Mucosa of descending colon (tissue), 3 donors: ENCODE measurements at regions not wholly inside any gene's neighbourhood (a gene's known extent, or its start where the extent isn't known, plus 50 kb on each side); places are given as distances from the start of the nearest gene placed in this dataset.

Source experiments
- ATAC-seq: fragments of 200-7000 bp; cut with Tn5 transposase; one replicate; pipeline ENCODE4 v1.9.1; 2020; ENCODE audit warnings: mild to moderate bottlenecking, moderate library complexity
- DNase-seq, 3 donors: peaks; one replicate each; pipeline ENCODE4 v3.0.0-alpha.2; 2020
- H3K36me3 ChIP-seq: fragments of 200-600 bp; one replicate; pipeline ENCODE4 v1.8.0; 2021; ENCODE audit warnings: low read depth, mild to moderate bottlenecking
- H3K4me1 ChIP-seq: fragments of 200-600 bp; one replicate; pipeline ENCODE4 v1.8.0; 2021; ENCODE audit warnings: low read depth, mild to moderate bottlenecking
- H3K4me3 ChIP-seq: fragments of 200-600 bp; one replicate; pipeline ENCODE4 v1.8.0; 2021; ENCODE audit warnings: mild to moderate bottlenecking
- H3K9me3 ChIP-seq: fragments of 200-600 bp; one replicate; pipeline ENCODE4 v1.8.0; 2021; ENCODE audit warnings: mild to moderate bottlenecking
- CTCF ChIP-seq: fragments of 200-600 bp; IDR thresholded peaks from one replicate; pipeline ENCODE4 v1.8.0; 2022; ENCODE audit warnings: antibody characterized with exemption, mild to moderate bottlenecking
- intact Hi-C, 2 donors: fragments of 100-400 bp; cut with DNase I in 1 of 2; cut with micrococcal nuclease in 1 of 2; formaldehyde crosslinking; loops; one replicate each; pipeline versions ENCODE4 v1.11.0 to v1.11.1; 2022; cut with DNase I, micrococcal nuclease
- donor health status: DM: no; HTN: no; CAD: no; lungs with moderate emphysema.
- donor health status: DM: no; HTN: no; CAD: no.
- donor health status: DM: no; HTN: yes; CAD: no.

- no peaks in the 10 kb centered on the region for H3K4me1 ChIP-seq
- ATAC-seq (no peak), DNase-seq (no peak)
- no peaks in the 10 kb centered on the region for H3K36me3 ChIP-seq
- intact Hi-C loops, result no loop called here
- TF ChIP-seq CTCF, result no peak
- H3K9me3 ChIP-seq, result no peaks in the 10 kb centered on the region
- no peak overlapping the region for H3K4me3 ChIP-seq
These were observed 114.3 kb upstream of the PUM3 start for GRCh38 chr9:2958219-2958618.

- no peak for TF ChIP-seq CTCF
- no peak for ATAC-seq
- no peak for DNase-seq
- intact Hi-C loops, result no loop called here
- Histone ChIP-seq H3K4me1 (no peaks in the 10 kb centered on the region), H3K9me3 (no peaks in the 10 kb centered on the region), H3K36me3 (no peaks in the 10 kb centered on the region), H3K4me3 (no peak overlapping the region)
These were observed 113.8 kb upstream of the PUM3 start for GRCh38 chr9:2957656-2958200.

GRCh38 chr9:2955575-2955974 lies 111.7 kb upstream of the PUM3 start:
- Histone ChIP-seq H3K4me1 (no peaks in the 10 kb centered on the region), H3K36me3 (no peaks in the 10 kb centered on the region), H3K4me3 (no peak overlapping the region), H3K9me3 (no peaks in the 10 kb centered on the region)
- ATAC-seq, result no peak
- no peak for TF ChIP-seq CTCF
- DNase-seq, result no peak
- intact Hi-C loops, result no loop called here

DNA sequence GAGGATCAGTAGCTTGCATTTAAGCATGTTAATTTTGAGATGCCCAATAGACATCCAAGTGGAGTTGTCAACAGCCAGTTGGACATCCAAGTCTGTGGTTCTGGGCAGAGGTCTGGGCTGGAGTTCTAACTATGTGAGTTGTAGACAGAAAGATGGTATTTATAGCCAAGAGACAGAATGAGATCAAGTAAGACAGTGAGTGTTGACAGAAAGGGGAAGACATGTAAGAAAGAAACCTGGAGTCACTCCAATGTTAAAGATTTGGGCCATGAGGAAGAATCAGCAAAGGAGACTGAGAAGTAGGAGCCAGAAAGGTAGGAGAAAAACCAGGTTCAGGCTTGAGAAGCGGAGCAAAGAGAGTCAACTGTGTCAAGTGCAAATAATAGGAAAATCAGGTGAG lies 95.5 kb upstream of the PUM3 start:
- no peak for ATAC-seq
- no peak overlapping the region for H3K4me3 ChIP-seq
- no peaks in the 10 kb centered on the region for H3K36me3 ChIP-seq
- intact Hi-C loops, result no loop called here
- DNase-seq, result no peak
- no peak for TF ChIP-seq CTCF
- no peaks in the 10 kb centered on the region for H3K4me1 ChIP-seq
- no peaks in the 10 kb centered on the region for H3K9me3 ChIP-seq

DNA sequence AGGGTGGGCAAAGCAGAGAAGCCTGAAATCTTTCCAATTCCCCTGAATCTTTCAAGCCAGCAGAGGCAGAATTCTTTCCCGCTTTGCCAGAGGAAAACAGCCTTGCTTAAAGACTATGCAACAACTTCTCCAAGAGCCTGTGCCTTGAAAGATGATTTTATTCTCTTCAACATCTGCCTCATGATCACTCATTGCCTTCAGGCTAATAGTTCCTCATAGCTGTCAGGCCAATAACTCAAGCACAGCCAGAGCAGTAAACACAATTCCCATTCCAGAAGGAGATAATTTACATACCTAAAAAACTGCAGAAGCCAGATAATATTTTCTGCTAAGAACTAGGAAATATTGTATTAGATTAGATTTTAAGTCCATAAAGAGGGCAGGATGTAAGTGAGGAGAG lies 92.3 kb upstream of the PUM3 start:
- H3K4me3 ChIP-seq, result no peak overlapping the region
- H3K4me1 ChIP-seq, result no peaks in the 10 kb centered on the region
- no peak for DNase-seq
- intact Hi-C loops, result no loop called here
- H3K36me3 ChIP-seq, result no peaks in the 10 kb centered on the region
- no peak for TF ChIP-seq CTCF
- H3K9me3 ChIP-seq, result no peaks in the 10 kb centered on the region
- ATAC-seq, result no peak

- intact Hi-C loops, result no loop called here
- ATAC-seq (no peak), DNase-seq (no peak)
- no peak overlapping the region for H3K4me3 ChIP-seq
- no peaks in the 10 kb centered on the region for H3K4me1 ChIP-seq
- TF ChIP-seq CTCF, result no peak
- H3K36me3 ChIP-seq, result no peaks in the 10 kb centered on the region
- H3K9me3 ChIP-seq, result no peaks in the 10 kb centered on the region
These were observed 91.0 kb upstream of the PUM3 start for GRCh38 chr9:2934883-2935282.
